ENCODE measurements at regions not wholly inside any gene's neighbourhood (a gene's known extent, or its start where the extent isn't known, plus 50 kb on each side); places are given as distances from the start of the nearest gene placed in this dataset.

DNA sequence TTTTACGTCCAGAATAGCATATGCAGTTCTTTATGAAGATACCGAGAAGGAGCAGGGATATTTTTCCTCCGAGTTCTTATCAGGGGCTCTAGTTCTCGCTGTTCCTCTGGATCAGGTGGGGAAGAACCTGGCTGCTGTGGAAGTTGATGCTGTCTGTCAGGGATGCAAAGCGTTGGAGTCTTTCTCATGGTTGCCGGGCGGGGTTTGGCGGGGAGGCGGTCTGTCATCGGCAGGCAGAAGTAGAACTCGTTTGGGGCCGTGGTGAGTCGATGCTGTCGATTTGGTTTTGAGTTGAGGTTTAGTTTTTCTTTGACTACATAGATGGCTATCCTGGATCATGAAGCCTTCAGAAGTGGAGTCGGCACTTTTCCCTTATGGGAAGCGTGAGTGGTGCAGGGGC is 691.2 kb downstream of the QKI start:
- TF ChIP-seq, protein P1, sequence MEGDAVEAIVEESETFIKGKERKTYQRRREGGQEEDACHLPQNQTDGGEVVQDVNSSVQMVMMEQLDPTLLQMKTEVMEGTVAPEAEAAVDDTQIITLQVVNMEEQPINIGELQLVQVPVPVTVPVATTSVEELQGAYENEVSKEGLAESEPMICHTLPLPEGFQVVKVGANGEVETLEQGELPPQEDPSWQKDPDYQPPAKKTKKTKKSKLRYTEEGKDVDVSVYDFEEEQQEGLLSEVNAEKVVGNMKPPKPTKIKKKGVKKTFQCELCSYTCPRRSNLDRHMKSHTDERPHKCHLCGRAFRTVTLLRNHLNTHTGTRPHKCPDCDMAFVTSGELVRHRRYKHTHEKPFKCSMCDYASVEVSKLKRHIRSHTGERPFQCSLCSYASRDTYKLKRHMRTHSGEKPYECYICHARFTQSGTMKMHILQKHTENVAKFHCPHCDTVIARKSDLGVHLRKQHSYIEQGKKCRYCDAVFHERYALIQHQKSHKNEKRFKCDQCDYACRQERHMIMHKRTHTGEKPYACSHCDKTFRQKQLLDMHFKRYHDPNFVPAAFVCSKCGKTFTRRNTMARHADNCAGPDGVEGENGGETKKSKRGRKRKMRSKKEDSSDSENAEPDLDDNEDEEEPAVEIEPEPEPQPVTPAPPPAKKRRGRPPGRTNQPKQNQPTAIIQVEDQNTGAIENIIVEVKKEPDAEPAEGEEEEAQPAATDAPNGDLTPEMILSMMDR (IDR thresholded peaks at IDR 0.05; ENCODE audit: low read depth, low read length) = no peak
- no peak for TF ChIP-seq EZH2phosphoT487 (IDR thresholded peaks at IDR 0.05; ENCODE audit: low read depth)
